HCT116 (cell line): ENCODE measurements at regions not wholly inside any gene's neighbourhood (a gene's known extent, or its start where the extent isn't known, plus 50 kb on each side); places are given as distances from the start of the nearest gene placed in this dataset.

Experiments
- ATAC-seq: fragments of 200-7000 bp; cut with Tn5 transposase; 2 replicates; pipeline ENCODE4 v1.9.1; 2020; ENCODE audit warnings: mild to moderate bottlenecking, moderate library complexity
- BruUV-seq: library from RNA; stranded (reverse); fragments of 400-500 nt; replicated peaks from 2 replicates; lab custom pipeline; 2021; lab: Mats Ljungman, UMichigan
- CTCF ChIA-PET: fragments of 300-600 bp; sonication (Branson Sonifier 250); formaldehyde crosslinking; loops from one replicate; lab custom pipeline; 2021; ENCODE audit warnings: antibody characterized with exemption; lab: Charles Lee
- POLR2A ChIA-PET: fragments of 300-600, 350-600 bp; sonication (Branson Sonifier 250); formaldehyde crosslinking; loops from one replicate; lab custom pipeline; 2021; ENCODE audit warnings: antibody characterized with exemption; lab: Charles Lee
- RAD21 ChIA-PET, 2 experiments: fragments of 300-600 bp; sonication (Branson Sonifier 250); formaldehyde crosslinking; loops; one replicate each; lab custom pipeline; 2023; ENCODE audit warnings: low total read pairs in 2 of 2; ENCODE audit not compliant: uncharacterized antibody in 2 of 2, unreplicated experiment in 2 of 2, low non-redundant PET in 1 of 2; lab: Charles Lee
- DNase-seq: peaks from one replicate; pipeline ENCODE4 v3.0.0-alpha.2; 2010; ENCODE audit warnings: low read depth, low spot score
- H2AFZ ChIP-seq: fragments of 200-600 bp; shearing (Covaris generic), sonication (generic); 2 replicates; pipeline ENCODE4 v1.6.1; 2017; ENCODE audit warnings: low read depth, mixed run types, mixed read lengths, antibody characterized with exemption, low read length; ENCODE audit not compliant: poor library complexity, severe bottlenecking
- H3K27ac ChIP-seq: 2 replicates; pipeline ENCODE4 v1.5.1; 2012; ENCODE audit warnings: low read depth, low read length
- H3K27me3 ChIP-seq: fragments of 200-600 bp; sonication (generic); 2 replicates; pipeline ENCODE4 v1.6.1; 2016; ENCODE audit warnings: mixed run types, low read length, mixed read lengths; ENCODE audit not compliant: insufficient read depth
- H3K36me3 ChIP-seq, 2 experiments: fragments of 200-500 bp in 1 of 2; fragments of 200-600 bp in 1 of 2; sonication (Bioruptor generic) in 1 of 2; sonication (generic) in 1 of 2; 2 replicates each; pipeline versions ENCODE4 v1.5.1 to v1.6.1; 2014 to 2016; ENCODE audit warnings: low read length in 2 of 2, inconsistent platforms in 1 of 2, mixed read lengths in 1 of 2, mixed run types in 1 of 2; ENCODE audit not compliant: insufficient read depth in 2 of 2, control insufficient read depth in 1 of 2
- H3K4me1 ChIP-seq, 2 experiments: fragments of 200-600 bp in 1 of 2; sonication (generic) in 1 of 2; 2 replicates each; pipeline versions ENCODE4 v1.5.1 to v1.6.1; 2012 to 2017; ENCODE audit warnings: low read length in 2 of 2, inconsistent platforms in 1 of 2, mild to moderate bottlenecking in 1 of 2, mixed read lengths in 1 of 2, mixed run types in 1 of 2, moderate library complexity in 1 of 2; ENCODE audit not compliant: insufficient read depth in 2 of 2, control insufficient read depth in 1 of 2
- H3K4me2 ChIP-seq: fragments of 200-600 bp; sonication (generic); 2 replicates; pipeline ENCODE4 v1.6.1; 2017; ENCODE audit warnings: mixed run types, low read length, mixed read lengths
- H3K4me3 ChIP-seq, 2 experiments: fragments of 200-600 bp in 1 of 2; sonication (generic) in 1 of 2; replicated peaks in 1 of 2; 2 replicates each; pipeline ENCODE4 v1.5.1; 2011 to 2016; ENCODE audit warnings: low read length in 2 of 2, control low read depth in 1 of 2, low read depth in 1 of 2, mild to moderate bottlenecking in 1 of 2, mixed read lengths in 1 of 2, mixed run types in 1 of 2
- H3K79me2 ChIP-seq: fragments of 200-600 bp; sonication (generic); 2 replicates; pipeline ENCODE4 v1.6.1; 2017; ENCODE audit warnings: mild to moderate bottlenecking, mixed run types, low read length, moderate library complexity, mixed read lengths; ENCODE audit not compliant: insufficient read depth
- H3K9ac ChIP-seq: fragments of 200-600 bp; sonication (generic); 2 replicates; pipeline ENCODE4 v1.6.1; 2016; ENCODE audit warnings: low read length, mixed read lengths
- H3K9me2 ChIP-seq: fragments of 200-600 bp; sonication (generic), shearing (Covaris generic); 2 replicates; pipeline ENCODE4 v1.6.1; 2017; ENCODE audit warnings: mixed run types, mild to moderate bottlenecking, moderate library complexity; ENCODE audit not compliant: insufficient read depth
- H3K9me3 ChIP-seq, 2 experiments: fragments of 200-500 bp in 1 of 2; fragments of 200-600 bp in 1 of 2; sonication (Bioruptor generic) in 1 of 2; sonication (generic) in 1 of 2; 2 replicates each; pipeline ENCODE4 v1.6.1; 2014 to 2017; ENCODE audit warnings: low read length in 2 of 2, mixed read lengths in 2 of 2, inconsistent platforms in 1 of 2, low read depth in 1 of 2, mild to moderate bottlenecking in 1 of 2, mixed run types in 1 of 2, moderate library complexity in 1 of 2; ENCODE audit not compliant: control insufficient read depth in 1 of 2, insufficient read depth in 1 of 2
- H4K20me1 ChIP-seq: fragments of 200-600 bp; sonication (generic), shearing (Covaris generic); 2 replicates; pipeline ENCODE4 v1.6.1; 2017; ENCODE audit warnings: mixed run types, mild to moderate bottlenecking, moderate library complexity; ENCODE audit not compliant: insufficient read depth
- CBX3 ChIP-seq: IDR thresholded peaks from 2 replicates; pipeline ENCODE4 v1.6.1; 2012; ENCODE audit warnings: low read depth
- CEBPB ChIP-seq: IDR thresholded peaks from 2 replicates; pipeline ENCODE4 v1.6.1; 2012; ENCODE audit warnings: low read depth
- ELF1 ChIP-seq: IDR thresholded peaks from 2 replicates; pipeline ENCODE4 v1.6.1; 2012; ENCODE audit warnings: low read depth, borderline replicate concordance
- EZH2 ChIP-seq: fragments of 200-600 bp; sonication (generic); IDR thresholded peaks from 2 replicates; pipeline ENCODE4 v1.6.1; 2017; ENCODE audit warnings: antibody characterized with exemption, mixed run types
- EZH2phosphoT487 ChIP-seq: fragments of 200-600 bp; IDR thresholded peaks from 2 replicates; pipeline ENCODE4 v1.6.1; 2018; ENCODE audit warnings: antibody characterized with exemption, borderline replicate concordance
- FOSL1 ChIP-seq: IDR thresholded peaks from 2 replicates; pipeline ENCODE4 v1.6.1; 2012; ENCODE audit warnings: low read depth
- MAX ChIP-seq: IDR thresholded peaks from 2 replicates; pipeline ENCODE4 v1.6.1; 2012
- POLR2A ChIP-seq: IDR thresholded peaks from 2 replicates; pipeline ENCODE4 v1.7.0; 2011; ENCODE audit warnings: borderline replicate concordance; ENCODE audit not compliant: insufficient read depth, insufficient read length; ENCODE audit errors: extremely low read depth
- POLR2AphosphoS5 ChIP-seq: IDR thresholded peaks from 2 replicates; pipeline ENCODE4 v1.6.1; 2011; ENCODE audit warnings: mild to moderate bottlenecking, low read depth, low read length, moderate library complexity
- RAD21 ChIP-seq: IDR thresholded peaks from 2 replicates; pipeline ENCODE4 v1.6.1; 2012; ENCODE audit warnings: low read depth, mild to moderate bottlenecking
- REST ChIP-seq: IDR thresholded peaks from 2 replicates; pipeline ENCODE4 v1.6.1; 2012; ENCODE audit warnings: low read depth
- SRF ChIP-seq: IDR thresholded peaks from 2 replicates; pipeline ENCODE4 v1.6.1; 2012; ENCODE audit warnings: low read depth
- TCF7L2 ChIP-seq: IDR thresholded peaks from 2 replicates; pipeline ENCODE4 v1.7.0; 2011; ENCODE audit warnings: borderline replicate concordance, inconsistent platforms; ENCODE audit not compliant: insufficient read depth, insufficient read length; ENCODE audit errors: extremely low read depth
- YY1 ChIP-seq: IDR thresholded peaks from 2 replicates; pipeline ENCODE4 v1.6.1; 2011; ENCODE audit warnings: low read length, low read depth, moderate library complexity, mild to moderate bottlenecking; ENCODE audit not compliant: insufficient replicate concordance; ENCODE audit errors: extremely low read depth
- ZBTB33 ChIP-seq: IDR thresholded peaks from 2 replicates; pipeline ENCODE4 v1.6.1; 2011; ENCODE audit warnings: mild to moderate bottlenecking, low read length, moderate library complexity; ENCODE audit not compliant: insufficient replicate concordance; ENCODE audit errors: extremely low read depth
- ZFX ChIP-seq: fragments of 450-650 bp; IDR thresholded peaks from 2 replicates; pipeline ENCODE4 v1.6.1; 2017
- ZNF274 ChIP-seq: fragments of 200-500 bp; sonication (Bioruptor generic); IDR thresholded peaks from 2 replicates; pipeline ENCODE4 v1.6.1; 2014; ENCODE audit warnings: mild to moderate bottlenecking, low read depth, low read length, inconsistent platforms
- intact Hi-C: fragments of 100-400 bp; cut with micrococcal nuclease; formaldehyde crosslinking; loops from 2 replicates; pipeline ENCODE4 v1.10.0; 2022

- intact Hi-C loops: no loop called here
- Histone ChIP-seq H2AFZ (no peak overlapping the region), H3K79me2 (no peaks in the 10 kb centered on the region), H3K9me3 (no peaks in the 10 kb centered on the region), H3K9me2 (no peaks in the 10 kb centered on the region), H3K4me2 (no peak overlapping the region), H3K4me3 (no peak overlapping the region), H3K9ac (no peak overlapping the region), H3K27me3 (no peaks in the 10 kb centered on the region; the same call in 1 of the 2 replicates), H3K36me3 (no peaks in the 10 kb centered on the region), H4K20me1 (no peaks in the 10 kb centered on the region), H3K4me1 (no peaks in the 10 kb centered on the region), H3K27ac (no peak overlapping the region)
- ChIA-PET POLR2A (no interaction called here), CTCF (no interaction called here), RAD21 (no interaction called here)
- ATAC-seq: no peak
- BruUV-seq: no TSS peak
- no peak for DNase-seq
- no peak for TF ChIP-seq POLR2AphosphoS5
- no peak for TF ChIP-seq ELF1
- no peak for TF ChIP-seq FOSL1
- no peak for TF ChIP-seq ZBTB33
- no peak for TF ChIP-seq CEBPB
- no peak for TF ChIP-seq EZH2phosphoT487
- no peak for TF ChIP-seq EZH2
- TF ChIP-seq SRF: no peak
- TF ChIP-seq ZFX: no peak
- no peak for TF ChIP-seq TCF7L2
- TF ChIP-seq YY1: no peak
- no peak for TF ChIP-seq CBX3
- TF ChIP-seq RAD21: no peak
- TF ChIP-seq ZNF274: no peak
- TF ChIP-seq REST: no peak
- no peak for TF ChIP-seq POLR2A
- no peak for TF ChIP-seq MAX
Observed at GRCh38 chr10:33386926-33387325, 52.5 kb upstream of the NRP1 start.
